ENCODE measurements at regions not wholly inside any gene's neighbourhood (a gene's known extent, or its start where the extent isn't known, plus 50 kb on each side); places are given as distances from the start of the nearest gene placed in this dataset.

DNA sequence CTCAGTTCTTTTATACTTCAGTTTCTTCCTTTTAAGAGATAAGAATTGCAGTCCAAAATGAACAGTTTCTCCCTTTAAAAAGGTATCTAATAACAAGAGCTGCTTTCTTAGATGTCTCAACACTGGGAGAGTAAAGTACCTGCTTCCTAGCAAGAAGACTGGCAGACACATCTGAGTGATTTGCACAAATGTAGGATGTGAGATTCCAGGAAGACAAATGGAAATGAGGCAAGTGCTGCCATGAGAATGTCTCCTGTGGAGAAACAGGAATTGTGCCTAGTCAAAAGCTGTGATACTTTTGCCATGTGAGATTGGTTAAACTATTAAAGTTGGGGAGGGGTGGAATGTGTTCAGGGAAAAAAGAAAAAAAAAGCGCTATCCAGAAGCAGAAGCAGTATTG is 159.1 kb downstream of the HTR1A start:
- TF ChIP-seq ZNF416 (CRISPR knock-in tag; IDR thresholded peaks at IDR 0.05) = no peak
- TF ChIP-seq, protein P1, sequence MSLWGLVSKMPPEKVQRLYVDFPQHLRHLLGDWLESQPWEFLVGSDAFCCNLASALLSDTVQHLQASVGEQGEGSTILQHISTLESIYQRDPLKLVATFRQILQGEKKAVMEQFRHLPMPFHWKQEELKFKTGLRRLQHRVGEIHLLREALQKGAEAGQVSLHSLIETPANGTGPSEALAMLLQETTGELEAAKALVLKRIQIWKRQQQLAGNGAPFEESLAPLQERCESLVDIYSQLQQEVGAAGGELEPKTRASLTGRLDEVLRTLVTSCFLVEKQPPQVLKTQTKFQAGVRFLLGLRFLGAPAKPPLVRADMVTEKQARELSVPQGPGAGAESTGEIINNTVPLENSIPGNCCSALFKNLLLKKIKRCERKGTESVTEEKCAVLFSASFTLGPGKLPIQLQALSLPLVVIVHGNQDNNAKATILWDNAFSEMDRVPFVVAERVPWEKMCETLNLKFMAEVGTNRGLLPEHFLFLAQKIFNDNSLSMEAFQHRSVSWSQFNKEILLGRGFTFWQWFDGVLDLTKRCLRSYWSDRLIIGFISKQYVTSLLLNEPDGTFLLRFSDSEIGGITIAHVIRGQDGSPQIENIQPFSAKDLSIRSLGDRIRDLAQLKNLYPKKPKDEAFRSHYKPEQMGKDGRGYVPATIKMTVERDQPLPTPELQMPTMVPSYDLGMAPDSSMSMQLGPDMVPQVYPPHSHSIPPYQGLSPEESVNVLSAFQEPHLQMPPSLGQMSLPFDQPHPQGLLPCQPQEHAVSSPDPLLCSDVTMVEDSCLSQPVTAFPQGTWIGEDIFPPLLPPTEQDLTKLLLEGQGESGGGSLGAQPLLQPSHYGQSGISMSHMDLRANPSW (CRISPR knock-in tag; conservative IDR thresholded peaks at IDR 0.05; ENCODE audit: low read depth) = no peak
- TF ChIP-seq, protein P2, sequence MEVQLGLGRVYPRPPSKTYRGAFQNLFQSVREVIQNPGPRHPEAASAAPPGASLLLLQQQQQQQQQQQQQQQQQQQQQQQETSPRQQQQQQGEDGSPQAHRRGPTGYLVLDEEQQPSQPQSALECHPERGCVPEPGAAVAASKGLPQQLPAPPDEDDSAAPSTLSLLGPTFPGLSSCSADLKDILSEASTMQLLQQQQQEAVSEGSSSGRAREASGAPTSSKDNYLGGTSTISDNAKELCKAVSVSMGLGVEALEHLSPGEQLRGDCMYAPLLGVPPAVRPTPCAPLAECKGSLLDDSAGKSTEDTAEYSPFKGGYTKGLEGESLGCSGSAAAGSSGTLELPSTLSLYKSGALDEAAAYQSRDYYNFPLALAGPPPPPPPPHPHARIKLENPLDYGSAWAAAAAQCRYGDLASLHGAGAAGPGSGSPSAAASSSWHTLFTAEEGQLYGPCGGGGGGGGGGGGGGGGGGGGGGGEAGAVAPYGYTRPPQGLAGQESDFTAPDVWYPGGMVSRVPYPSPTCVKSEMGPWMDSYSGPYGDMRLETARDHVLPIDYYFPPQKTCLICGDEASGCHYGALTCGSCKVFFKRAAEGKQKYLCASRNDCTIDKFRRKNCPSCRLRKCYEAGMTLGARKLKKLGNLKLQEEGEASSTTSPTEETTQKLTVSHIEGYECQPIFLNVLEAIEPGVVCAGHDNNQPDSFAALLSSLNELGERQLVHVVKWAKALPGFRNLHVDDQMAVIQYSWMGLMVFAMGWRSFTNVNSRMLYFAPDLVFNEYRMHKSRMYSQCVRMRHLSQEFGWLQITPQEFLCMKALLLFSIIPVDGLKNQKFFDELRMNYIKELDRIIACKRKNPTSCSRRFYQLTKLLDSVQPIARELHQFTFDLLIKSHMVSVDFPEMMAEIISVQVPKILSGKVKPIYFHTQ (CRISPR knock-in tag; IDR thresholded peaks at IDR 0.05) = no peak
- no peak for TF ChIP-seq NR2C2 (CRISPR knock-in tag; IDR thresholded peaks at IDR 0.05)
- no peak for TF ChIP-seq NFYB (CRISPR knock-in tag; conservative IDR thresholded peaks at IDR 0.05; ENCODE audit: low read depth)
- no peak for TF ChIP-seq ZNF232 (CRISPR knock-in tag; IDR thresholded peaks at IDR 0.05)
- no peak for TF ChIP-seq NFATC4 (CRISPR knock-in tag; IDR thresholded peaks at IDR 0.05)
- no peak for TF ChIP-seq SOX15 (CRISPR knock-in tag; IDR thresholded peaks at IDR 0.05)
- TF ChIP-seq CREB1 (CRISPR knock-in tag; IDR thresholded peaks at IDR 0.05) = no peak
- no peak for TF ChIP-seq TEAD1 (CRISPR knock-in tag; IDR thresholded peaks at IDR 0.05)
- TF ChIP-seq, protein P3, sequence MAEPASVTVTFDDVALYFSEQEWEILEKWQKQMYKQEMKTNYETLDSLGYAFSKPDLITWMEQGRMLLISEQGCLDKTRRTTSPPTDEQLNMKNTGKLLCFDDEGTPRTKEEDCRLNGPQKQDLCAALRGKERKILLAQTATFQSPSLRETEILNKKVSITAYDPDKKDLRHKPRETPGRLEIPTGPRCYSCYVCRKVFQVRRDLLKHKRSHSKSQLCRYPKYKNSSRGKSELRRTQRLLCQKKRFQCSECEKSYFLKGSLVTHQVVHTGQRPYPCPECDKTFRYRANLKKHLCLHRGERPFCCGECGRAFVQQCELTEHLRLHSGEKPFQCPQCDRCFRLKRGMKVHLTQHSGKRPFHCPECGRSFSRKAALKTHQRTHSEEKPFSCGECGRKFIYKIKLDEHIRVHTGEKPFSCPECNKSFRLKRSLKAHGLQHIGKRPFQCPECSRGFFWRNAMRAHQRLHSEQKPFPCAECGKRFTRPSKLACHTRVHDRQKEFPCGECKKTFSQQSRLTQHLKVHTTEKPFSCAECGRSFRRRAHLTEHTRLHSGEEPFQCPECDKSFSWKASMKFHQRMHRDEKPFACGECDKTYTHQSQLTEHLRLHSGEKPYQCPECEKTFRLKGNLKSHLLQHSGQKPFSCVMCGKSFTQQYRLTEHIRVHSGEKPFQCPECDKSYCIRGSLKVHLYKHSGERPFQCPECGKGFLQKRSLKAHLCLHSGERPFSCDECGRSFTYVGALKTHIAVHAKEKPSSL (CRISPR knock-in tag; conservative IDR thresholded peaks at IDR 0.05) = no peak
- peak overlapping the region; percentile 87; the same call in 1 of the 2 replicates for H3K27ac Mint-ChIP-seq
- POLR2A ChIA-PET = interaction anchor here (0.6 kb wide), 1 partner anchor 300 kb away, joined by 3 read pairs; no protein-coding TSS in a partner anchor

DNA sequence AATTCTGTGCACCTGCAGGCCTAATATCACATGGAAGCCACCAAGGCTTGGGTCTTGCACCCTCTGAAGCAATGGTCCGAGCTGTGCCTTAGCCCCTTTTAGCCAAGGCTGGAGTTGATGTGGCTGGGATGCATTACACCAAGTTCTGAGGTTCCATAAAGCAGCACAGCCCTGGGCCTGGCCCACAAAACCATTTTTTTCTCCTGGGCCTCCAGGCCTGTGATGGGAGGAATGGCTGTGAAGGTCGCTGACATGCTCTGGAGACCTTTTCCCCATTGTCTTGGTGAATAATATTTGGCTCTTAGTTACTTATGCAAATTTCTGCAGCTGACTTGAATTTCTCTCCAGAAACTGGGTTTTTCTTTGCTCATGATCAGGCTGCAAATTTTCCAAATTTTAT is 167.3 kb downstream of the HTR1A start:
- H3K4me1 Mint-ChIP-seq = peaks cover 9% of the 10 kb centered on the region; the same call in 1 of the 2 replicates
- no peak overlapping the region for H3K4me3 Mint-ChIP-seq
- H3K27me3 Mint-ChIP-seq (ENCODE audit: low read depth) = peaks cover 4% of the 10 kb centered on the region
- H3K27ac Mint-ChIP-seq = no peak overlapping the region
- peaks cover 73% of the 10 kb centered on the region for H3K9me3 Mint-ChIP-seq
- H3K36me3 Mint-ChIP-seq = peaks cover 44% of the 10 kb centered on the region
- POLR2A ChIA-PET = no interaction called here
- TF ChIP-seq JAZF1 (CRISPR knock-in tag; IDR thresholded peaks at IDR 0.05) (no peak), HMGA2 (CRISPR knock-in tag; IDR thresholded peaks at IDR 0.05) (no peak), SMAD3 (CRISPR knock-in tag; IDR thresholded peaks at IDR 0.05; ENCODE audit: borderline replicate concordance) (no peak), GTF2I (CRISPR knock-in tag; conservative IDR thresholded peaks at IDR 0.05) (no peak), KAT7 (CRISPR knock-in tag; IDR thresholded peaks at IDR 0.05; ENCODE audit: borderline replicate concordance) (no peak)
- TF ChIP-seq, protein P4, sequence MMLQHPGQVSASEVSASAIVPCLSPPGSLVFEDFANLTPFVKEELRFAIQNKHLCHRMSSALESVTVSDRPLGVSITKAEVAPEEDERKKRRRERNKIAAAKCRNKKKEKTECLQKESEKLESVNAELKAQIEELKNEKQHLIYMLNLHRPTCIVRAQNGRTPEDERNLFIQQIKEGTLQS (CRISPR knock-in tag; conservative IDR thresholded peaks at IDR 0.05) = no peak
- TF ChIP-seq, protein P5, sequence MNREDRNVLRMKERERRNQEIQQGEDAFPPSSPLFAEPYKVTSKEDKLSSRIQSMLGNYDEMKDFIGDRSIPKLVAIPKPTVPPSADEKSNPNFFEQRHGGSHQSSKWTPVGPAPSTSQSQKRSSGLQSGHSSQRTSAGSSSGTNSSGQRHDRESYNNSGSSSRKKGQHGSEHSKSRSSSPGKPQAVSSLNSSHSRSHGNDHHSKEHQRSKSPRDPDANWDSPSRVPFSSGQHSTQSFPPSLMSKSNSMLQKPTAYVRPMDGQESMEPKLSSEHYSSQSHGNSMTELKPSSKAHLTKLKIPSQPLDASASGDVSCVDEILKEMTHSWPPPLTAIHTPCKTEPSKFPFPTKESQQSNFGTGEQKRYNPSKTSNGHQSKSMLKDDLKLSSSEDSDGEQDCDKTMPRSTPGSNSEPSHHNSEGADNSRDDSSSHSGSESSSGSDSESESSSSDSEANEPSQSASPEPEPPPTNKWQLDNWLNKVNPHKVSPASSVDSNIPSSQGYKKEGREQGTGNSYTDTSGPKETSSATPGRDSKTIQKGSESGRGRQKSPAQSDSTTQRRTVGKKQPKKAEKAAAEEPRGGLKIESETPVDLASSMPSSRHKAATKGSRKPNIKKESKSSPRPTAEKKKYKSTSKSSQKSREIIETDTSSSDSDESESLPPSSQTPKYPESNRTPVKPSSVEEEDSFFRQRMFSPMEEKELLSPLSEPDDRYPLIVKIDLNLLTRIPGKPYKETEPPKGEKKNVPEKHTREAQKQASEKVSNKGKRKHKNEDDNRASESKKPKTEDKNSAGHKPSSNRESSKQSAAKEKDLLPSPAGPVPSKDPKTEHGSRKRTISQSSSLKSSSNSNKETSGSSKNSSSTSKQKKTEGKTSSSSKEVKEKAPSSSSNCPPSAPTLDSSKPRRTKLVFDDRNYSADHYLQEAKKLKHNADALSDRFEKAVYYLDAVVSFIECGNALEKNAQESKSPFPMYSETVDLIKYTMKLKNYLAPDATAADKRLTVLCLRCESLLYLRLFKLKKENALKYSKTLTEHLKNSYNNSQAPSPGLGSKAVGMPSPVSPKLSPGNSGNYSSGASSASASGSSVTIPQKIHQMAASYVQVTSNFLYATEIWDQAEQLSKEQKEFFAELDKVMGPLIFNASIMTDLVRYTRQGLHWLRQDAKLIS (CRISPR knock-in tag; IDR thresholded peaks at IDR 0.05; ENCODE audit: borderline replicate concordance) = no peak
- TF ChIP-seq, protein P6, sequence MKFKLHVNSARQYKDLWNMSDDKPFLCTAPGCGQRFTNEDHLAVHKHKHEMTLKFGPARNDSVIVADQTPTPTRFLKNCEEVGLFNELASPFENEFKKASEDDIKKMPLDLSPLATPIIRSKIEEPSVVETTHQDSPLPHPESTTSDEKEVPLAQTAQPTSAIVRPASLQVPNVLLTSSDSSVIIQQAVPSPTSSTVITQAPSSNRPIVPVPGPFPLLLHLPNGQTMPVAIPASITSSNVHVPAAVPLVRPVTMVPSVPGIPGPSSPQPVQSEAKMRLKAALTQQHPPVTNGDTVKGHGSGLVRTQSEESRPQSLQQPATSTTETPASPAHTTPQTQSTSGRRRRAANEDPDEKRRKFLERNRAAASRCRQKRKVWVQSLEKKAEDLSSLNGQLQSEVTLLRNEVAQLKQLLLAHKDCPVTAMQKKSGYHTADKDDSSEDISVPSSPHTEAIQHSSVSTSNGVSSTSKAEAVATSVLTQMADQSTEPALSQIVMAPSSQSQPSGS (CRISPR knock-in tag; IDR thresholded peaks at IDR 0.05; ENCODE audit: borderline replicate concordance, low read depth) = no peak
- TF ChIP-seq, protein P7, sequence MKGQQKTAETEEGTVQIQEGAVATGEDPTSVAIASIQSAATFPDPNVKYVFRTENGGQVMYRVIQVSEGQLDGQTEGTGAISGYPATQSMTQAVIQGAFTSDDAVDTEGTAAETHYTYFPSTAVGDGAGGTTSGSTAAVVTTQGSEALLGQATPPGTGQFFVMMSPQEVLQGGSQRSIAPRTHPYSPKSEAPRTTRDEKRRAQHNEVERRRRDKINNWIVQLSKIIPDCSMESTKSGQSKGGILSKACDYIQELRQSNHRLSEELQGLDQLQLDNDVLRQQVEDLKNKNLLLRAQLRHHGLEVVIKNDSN (CRISPR knock-in tag; IDR thresholded peaks at IDR 0.05) = no peak
- DNase-seq (ENCODE audit: low spot score) (no peak), ATAC-seq (no peak)
- CTCF ChIA-PET = no interaction called here

More for the DNA sequence above, 159.1 kb downstream of the HTR1A start:
- CTCF ChIA-PET = interaction anchor here (0.6 kb wide), 1 partner anchor 1360 kb away, joined by 3 read pairs; no protein-coding TSS in a partner anchor
- H3K27me3 Mint-ChIP-seq (ENCODE audit: low read depth) = no peaks in the 10 kb centered on the region
- H3K4me3 Mint-ChIP-seq = no peak overlapping the region
- DNase-seq (ENCODE audit: low spot score) = no peak
- peaks cover 21% of the 10 kb centered on the region for H3K4me1 Mint-ChIP-seq
- peaks cover 19% of the 10 kb centered on the region for H3K9me3 Mint-ChIP-seq
- peak; percentile 67 for ATAC-seq
- peaks cover 6% of the 10 kb centered on the region for H3K36me3 Mint-ChIP-seq
